NK-92 treated with Interleukin-12 subunit alpha and Interleukin-12 subunit beta, amount 100 ng/mL, for 24 hours (cell line): ENCODE measurements at regions not wholly inside any gene's neighbourhood (a gene's known extent, or its start where the extent isn't known, plus 50 kb on each side); places are given as distances from the start of the nearest gene placed in this dataset.

Experiments used
- DNase-seq: peaks from one replicate; lab custom pipeline; 2025; lab: John Stamatoyannopoulos, UW

DNA sequence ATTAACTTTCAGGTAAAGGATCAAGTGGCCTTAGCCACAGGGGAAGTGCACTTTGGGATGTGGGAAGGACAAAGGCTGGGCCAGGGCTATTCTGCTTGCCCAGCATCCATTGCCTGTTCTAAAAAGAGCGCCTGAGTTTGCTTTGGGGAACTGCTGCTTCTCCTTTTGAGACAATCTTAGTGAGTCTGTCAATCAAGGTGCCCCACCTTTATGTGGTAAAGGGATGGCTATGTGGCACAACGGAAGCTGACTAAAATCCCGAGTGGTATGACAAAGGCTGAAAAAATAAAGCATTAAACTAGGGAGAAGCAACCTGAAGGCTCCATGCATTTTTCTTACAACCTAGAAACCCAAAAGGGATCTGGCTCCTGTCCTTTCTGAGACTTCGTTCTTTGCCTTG is 540.5 kb downstream of the SLC4A3 start:
- no peak for DNase-seq

DNA sequence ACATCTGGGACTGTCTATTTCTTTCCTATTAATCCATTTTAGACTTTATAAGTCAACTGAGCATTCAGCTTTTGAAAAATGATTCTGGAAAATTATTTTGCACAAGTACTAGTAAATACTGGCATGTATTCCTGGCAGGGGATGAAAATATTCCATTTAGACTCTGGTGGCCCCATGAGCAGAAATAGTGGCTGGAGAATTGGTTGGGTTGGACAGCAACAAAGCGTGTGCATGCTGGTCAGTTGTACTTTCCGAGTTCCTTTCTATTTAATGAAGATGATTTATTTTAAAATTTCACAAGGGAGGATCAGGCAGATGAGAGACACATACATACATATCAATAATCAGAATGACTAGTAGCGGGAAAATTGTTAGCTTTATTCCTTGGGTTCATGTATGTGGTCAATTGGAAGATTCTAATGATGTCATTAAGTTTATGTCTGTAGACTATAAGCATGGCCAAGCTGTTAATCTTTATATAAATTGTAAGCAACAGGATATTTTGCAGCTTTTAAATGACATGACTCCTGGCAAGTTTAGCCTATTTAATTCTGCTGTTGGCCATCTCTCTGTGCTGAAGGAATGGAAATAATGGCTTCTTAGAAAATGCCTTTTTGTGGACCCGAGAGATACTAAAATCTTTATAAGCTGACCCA is 541.6 kb downstream of the SLC4A3 start:
- DNase-seq, result no peak

DNA sequence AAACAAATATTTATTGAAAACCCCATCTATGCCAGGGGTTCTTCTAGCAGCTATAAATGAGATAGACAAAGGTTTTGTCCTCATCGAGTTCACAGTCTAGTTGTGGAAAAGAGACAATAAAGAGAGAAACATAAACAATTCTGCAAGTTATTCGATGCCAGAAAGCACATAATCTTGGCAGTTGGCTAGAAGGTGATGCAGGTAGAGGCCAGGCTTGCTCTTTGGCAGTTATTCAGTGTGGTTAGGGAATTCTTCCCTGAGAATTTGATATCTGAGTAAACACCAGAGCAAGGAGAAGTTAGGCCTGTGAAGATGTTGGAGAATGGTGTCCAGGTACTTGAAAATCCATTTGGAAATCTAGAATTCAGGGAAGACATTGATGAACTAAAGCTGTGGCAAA is 547.4 kb downstream of the SLC4A3 start:
- DNase-seq, result no peak

DNA sequence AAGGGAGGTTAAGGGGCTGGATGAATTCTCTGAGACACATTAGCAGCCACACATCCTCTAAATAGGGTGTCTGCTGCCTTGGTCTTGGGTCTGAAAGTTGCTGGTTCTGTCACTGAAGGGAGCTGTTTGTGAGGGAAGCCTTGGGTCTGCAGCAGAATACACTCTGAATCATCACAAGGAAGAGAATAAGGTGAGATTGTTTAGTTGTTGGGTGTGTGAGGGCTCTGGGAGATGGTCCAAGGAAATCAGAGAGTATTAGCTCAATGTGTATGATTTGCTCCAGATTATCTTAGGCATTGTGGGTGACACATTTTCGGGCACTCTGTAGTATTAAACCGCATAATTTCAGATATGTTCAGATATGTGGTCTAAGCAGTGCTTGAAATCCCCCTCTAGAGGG is 548.5 kb downstream of the SLC4A3 start:
- no peak for DNase-seq

DNA sequence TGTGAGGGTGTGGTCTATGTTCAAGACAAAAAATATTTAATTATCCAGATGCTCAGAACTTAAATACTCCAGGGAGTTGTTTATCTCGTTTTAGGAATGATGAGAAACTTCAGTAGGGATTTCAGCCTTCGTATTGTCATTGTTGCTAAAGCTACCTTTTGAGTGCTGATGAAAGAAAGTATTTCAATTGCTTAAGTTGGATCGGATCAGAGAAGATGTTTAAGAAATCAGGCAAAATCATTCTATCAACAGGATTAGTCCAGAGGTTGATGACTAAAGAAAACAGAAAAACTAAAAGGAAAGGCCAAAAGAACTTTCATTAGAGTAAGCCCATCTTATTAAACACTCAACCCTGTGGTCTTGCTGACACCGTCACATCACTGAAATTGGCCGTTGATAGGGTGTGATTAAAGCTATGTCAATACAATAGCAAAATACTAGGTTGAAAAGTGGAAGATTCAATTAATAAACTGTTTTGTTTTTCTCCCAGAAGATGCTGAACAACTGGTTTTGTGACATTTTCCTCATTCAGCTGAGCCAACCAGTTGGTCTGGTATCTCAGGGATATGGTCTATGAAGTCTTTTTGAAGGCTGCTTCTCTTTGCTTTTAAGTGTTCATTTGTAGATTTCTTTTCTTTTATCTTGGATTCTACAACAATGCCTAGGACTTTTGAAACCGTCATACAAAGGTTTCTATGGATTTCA is 551.7 kb downstream of the SLC4A3 start:
- no peak for DNase-seq

DNA sequence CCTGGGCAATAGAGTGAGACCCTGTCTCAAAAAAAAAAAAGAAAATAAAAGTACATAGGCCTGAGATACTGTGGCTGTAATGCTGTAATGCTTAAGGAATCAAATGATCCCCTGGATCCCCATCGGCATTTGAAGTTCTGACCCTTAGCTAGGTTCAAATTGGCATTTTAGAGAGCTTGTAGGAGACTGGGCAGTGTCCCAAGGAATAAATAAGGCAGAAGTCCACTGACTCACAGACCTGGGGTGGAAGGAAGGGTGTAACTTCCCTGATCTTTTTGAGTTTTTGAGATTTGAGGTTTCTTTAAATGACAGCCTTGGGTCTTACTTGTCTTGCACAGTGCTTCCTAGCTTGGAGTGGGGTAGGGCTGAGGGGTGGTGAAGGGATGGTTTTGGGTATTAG is 553.7 kb downstream of the SLC4A3 start:
- no peak for DNase-seq

DNA sequence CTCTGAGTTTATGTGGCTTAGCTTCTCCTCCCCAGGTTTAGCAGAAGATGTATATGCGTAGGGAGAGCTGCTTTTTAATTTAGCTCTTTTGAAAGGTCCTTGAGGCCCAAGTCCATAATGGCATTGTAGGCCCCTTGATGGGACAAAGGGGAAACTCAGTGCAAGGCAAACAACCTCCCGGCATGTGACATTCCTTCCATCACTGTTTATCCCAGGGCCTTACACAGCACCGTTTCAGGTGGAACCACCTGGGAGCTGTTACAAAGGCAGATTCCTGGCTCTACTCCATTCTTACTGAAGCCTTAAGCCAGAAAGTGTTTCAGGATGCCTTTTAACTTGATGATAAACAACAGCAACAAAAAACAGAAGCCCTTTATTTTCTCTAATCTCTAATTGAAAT is 555.4 kb downstream of the SLC4A3 start:
- DNase-seq, result no peak

DNA sequence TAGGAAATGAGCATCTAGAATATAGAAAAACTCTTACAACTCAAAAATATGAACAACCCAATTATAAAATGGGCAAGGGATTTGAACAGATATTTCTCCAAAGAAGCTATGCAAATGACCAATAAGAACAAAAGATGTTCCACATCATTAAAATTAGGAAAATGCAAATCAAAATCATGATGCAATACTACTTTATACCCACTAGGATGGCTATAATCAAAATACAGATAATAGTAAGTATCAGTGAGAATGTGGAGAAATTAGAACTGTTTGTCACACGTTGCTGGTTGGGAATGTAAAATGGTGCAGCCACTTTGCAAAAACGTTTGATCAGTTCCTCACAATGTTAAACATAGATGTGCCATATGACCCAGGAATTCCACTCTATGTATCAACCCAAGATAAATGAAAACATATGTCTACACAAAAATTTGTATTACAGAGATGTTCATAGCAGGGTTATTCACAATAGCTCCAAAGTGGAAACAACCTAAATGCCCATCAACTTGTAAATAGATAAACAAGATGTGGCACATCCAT is 558.4 kb downstream of the SLC4A3 start:
- DNase-seq, result no peak

DNA sequence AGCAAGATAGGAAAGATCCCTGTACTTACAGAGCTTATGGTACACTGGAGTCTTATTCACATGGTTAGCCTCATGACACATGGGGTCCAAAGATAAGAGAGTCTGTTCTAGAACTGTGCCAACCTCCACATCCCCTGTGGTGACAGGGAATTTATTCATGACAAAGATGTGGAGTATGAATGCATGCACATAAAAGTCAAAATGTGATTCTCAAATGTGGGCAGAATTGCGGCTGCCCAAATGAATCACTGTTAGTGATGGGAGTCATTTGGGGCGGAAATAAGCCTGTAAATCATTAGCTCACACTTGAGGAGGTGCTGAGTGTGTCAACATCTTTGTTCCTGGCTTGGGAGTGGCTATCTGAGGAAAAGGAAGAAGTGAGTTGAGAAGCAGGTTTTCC is 560.6 kb downstream of the SLC4A3 start:
- DNase-seq, result no peak

DNA sequence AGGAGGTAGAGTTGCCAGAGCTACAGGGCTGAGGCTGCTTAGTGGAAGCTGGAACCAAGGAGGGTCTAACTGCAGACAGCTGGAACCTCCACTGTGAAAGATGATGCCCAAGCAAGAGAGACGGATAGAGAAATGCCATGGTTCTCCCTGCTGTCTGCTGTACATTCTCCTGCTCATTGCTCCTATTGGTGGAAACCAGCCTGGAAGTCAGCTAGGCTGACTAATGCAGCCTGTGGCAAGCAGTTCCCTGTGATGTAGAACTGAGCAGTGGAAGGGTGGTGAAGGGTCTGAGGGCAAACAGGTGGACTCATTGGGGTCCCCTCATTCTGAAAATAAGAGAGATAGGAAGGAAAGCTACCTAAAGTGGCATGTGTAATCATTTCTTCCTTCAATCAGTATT is 563.6 kb downstream of the SLC4A3 start:
- no peak for DNase-seq

DNA sequence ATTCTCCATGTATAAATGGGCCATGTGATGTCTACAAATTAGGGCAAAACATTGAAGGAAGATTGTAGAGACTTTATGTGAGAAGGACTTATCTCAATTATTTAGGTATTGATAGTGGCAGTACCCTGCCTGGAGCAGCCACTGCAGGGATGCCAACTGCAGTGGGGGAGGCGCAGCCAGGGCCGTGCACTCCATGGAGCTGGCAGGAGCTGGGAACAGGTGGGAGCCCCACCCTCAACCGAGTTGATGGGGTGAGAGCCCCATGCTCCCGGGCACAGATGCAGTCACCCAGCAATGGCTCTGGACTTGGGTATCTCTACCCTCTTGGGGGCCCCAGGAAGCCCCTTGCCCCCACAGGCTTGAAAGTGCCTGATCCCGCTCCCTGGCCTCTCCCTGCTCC is 564.3 kb downstream of the SLC4A3 start:
- DNase-seq, result no peak

DNA sequence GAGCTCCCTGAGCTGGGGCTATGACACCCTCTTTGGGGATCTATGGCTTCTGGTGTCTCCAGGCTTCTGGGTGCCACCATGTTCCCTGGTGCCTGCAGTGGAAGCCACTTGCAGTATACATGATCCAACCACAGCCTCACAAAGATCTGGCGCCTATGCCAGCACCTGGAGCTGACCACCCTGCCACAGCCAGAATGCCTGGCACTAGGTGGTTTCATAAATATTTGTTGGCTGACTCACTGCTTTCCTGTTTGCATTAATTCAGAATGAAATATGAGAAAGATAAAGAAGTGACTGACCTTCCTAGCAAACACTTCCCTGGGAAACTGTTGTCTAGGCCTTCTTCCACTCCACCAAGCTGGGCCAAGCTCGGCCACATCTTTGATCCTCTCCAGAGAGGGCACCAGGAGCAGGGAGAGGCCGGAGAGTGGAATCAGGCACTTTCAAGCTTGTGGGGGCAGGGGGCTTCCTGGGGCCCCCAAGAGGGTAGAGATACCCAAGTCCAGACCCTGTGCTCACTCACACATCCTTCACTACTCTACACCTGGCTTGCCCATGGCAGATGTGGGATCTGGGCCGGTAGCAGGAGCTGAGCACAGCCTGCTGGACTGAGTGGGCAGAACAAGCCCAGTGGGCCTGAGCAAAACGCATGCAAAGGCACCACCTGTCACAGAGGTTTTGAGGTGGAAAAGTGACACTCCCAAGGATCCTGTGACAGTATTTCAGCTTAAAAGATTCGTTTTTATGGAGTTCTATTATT is 565.7 kb downstream of the SLC4A3 start:
- no peak for DNase-seq

DNA sequence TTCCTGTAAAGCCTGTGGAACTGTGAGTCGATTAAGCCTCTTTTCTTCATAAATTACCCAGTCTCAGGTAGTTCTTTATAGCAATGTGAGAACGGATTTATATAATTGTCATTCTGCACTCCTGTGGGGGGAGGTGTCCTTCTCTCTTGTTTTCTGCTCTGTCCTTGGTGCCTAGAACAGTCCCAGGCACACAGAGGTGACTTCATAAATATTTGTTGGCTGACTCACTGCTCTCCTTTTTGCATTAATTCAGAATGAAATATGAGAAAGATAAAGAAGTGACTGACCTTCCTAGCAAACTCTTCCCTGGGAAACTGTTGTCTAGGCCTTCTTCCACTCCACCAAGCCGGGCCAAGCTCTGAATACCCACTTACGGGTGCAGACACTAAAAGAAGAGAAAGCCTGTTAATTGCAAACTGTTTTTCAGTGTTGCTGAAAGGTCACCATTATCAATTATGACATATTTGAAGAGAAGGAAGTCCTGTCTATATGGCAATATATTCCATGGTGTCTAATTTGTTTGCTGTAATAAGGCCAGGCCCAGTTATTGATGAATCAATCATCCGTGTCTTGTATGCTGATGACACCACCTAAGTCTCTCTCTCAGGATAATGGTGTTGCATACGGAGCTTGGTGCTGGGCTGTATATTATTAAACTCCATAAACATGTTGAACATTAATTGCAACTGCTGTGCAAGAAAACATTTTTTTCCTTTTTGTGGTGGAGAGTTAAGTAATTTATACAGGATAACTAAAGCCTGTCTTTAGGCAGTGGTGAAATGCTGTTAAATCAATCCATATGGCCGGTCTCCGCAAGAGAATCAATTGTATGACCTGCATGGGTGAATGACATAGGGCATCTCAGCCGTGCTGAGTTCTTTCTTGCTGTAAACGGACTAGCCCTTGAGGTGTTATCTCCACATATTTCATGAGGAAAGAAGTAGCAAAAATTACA is 567.5 kb downstream of the SLC4A3 start:
- no peak for DNase-seq

DNA sequence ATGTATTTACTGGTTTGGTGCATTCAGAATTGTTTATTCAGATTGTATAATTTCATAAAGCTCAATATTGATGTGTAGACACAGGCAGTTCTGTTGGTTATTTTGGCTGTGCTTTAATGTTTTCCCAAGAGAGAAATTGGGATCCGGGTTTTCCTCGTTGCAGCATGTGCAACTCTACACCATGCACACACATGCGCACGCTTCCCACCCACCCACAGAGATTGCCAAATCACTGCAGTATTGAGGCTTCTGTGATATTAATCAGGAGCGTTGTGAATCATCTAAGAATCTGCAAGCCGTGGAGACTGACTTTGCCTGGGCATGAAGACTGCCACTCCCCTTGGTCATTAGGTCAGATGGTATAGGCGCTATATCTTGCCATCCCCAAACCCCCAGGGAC is 571.5 kb downstream of the SLC4A3 start:
- DNase-seq, result no peak

DNA sequence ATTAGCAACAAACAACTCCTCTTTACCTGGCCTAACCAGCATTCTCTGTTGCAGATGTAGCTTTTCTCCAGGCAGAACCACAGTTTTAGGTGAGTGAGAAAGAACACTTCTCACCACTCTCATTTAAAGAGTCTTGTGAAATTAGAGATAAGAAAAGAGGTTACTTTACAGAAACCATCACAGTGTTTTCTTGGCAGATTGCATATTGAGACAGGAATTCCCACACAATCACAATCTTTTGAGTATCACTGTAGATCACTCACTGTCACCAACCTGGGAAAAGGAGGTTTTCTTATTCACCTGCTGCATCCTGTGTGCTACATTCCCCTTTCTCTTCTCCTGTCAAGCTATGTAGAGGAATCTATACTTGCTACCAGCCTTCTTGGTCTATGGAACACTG is 574.6 kb downstream of the SLC4A3 start:
- DNase-seq, result no peak

DNA sequence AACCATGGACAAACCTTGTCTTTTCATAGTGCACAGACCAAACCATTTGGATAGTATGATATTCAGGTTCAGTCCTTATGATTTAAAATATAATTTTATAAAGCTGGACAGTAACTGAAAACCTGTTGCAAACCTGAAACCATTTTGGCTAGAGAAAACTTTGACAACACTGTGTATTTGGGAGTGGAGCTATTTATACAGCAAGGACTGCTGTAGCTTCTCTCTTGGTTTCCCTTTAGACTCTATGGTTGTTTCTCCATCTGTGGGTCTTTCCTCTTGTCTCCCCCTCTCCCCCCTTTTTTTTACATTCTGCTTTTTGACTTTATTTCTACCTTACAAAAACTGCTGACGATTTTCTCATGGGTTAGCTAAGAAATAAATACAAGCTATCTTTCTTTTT is 581.7 kb downstream of the SLC4A3 start:
- no peak for DNase-seq

DNA sequence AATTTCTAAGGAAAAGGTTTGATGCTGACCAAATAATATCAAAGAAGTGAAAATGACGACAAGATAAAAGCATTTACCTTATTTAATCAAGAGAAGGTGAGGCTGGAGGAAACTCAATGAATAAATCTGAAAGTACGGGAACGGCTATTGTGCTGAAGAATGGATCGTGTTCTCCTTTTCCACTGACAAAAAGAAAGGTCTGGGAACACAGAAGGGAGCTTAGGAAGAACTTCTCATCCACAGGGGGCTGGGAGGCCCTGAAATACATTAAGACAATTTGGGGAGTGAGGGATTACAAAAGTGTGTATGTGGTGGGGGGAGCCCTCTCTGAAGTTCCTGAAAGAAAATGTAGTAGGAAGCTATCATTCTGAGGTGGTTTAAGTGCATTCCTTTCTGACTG is 582.3 kb downstream of the SLC4A3 start:
- DNase-seq, result no peak

DNA sequence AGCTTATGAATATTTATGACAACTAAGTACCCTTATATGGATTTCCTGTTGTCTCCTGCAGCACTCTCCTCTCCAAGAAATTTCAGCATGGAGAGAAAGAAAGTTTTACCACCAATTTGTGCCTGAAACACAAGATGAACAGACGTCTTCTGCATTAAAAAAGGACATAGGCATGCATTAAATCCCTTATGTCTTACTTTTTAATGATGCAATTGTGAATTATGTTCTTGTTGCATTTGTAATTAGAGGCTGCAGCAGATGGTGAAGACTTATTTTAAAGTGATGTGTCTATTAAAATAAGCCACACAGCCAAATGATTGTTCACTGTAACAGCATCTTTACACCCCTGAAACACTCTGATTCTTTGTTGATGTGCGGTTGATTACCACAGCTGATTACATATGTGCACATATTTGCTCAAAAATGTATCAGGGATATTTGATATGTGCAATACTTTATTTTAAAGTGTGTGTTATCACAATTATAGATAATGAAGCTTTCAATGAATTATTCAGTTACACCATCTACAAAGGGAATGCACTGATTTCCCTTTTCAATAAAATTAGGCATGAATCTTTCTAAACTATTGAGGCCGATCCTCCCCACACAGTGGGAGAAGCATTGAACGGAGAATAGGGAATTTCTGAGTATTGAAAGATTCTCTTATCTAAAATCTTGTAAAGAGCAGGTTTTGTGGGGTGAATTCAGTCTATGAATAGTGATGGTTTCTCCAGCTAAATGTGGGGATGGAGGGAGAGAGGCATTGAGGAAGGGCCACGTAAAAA is 585.1 kb downstream of the SLC4A3 start:
- DNase-seq, result no peak

DNA sequence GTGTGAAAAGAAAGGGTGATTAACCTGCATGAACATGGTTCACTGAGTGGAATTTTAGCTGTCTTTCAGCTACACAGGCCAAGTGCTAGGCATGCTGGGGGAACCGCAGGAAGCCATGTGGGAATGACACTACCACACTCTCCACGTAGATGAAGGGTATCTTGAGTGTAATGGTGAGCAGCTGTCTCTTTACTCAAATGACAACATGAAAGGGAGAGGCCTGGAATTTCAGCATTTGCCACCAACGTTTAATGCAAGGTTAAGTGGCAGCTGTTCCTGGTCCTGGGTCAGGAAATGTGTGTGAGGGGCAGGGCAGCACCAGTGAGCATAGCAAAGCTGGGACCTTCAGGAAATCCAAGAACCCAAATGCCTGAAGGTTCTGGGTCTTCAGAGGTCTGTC is 588.4 kb downstream of the SLC4A3 start:
- DNase-seq, result no peak

DNA sequence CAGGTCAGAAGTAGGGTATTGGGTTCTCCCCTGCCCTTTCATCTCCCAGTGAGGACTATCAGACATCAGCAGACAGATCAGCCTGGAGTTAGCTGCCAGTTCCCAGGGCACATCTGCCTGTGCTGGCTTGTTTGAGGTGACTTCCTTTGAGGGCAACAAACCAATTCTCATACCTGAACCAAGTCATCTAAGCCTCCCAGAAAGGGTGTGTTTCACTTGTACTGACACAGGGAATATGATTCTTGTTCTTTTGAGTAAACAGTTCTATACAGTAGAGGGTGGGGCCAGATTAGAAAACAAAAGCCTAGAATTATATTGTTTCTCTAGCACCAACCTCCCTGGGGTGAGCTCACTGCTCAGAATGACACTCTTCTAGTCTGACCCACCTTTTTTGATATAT is 591.9 kb downstream of the SLC4A3 start:
- no peak for DNase-seq

DNA sequence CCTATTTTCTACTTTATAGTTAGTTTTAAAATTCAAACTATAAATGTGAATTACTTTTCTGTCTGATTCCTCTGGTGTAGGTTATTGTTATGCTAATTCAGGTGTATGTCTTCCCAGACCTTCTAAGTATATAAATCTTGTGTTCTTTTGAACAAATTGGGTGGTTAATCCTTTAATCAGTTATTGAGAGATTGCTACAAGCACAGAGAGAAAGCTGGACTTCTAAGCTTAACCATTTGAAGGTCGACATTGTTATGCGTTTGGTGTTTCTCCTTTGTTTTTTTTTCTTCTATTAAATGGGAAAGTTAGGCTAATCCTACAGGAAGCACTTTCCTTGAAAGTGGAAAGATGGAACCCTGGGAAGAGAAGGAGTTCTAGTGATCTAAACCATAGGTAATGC is 592.6 kb downstream of the SLC4A3 start:
- DNase-seq, result no peak
